IMR-90 (cell line): ENCODE measurements at regions not wholly inside any gene's neighbourhood (a gene's known extent, or its start where the extent isn't known, plus 50 kb on each side); places are given as distances from the start of the nearest gene placed in this dataset.

Source experiments
- ATAC-seq: fragments of 200-7000 bp; cut with Tn5 transposase; 2 replicates; pipeline ENCODE4 v1.9.1; 2020; ENCODE audit warnings: low read depth, mild to moderate bottlenecking, moderate library complexity
- BruUV-seq: library from RNA; stranded (reverse); fragments of 400-500 nt; replicated peaks from 2 replicates; lab custom pipeline; 2021; lab: Mats Ljungman, UMichigan
- CTCF ChIA-PET: fragments of 300-600 bp; formaldehyde crosslinking; extraction: SDS; loops from one replicate; lab custom pipeline; 2021; ENCODE audit warnings: antibody characterized with exemption; lab: Yijun Ruan, JAX
- POLR2A ChIA-PET: fragments of 300-600 bp; sonication (Branson Sonifier 250); formaldehyde crosslinking; loops from one replicate; lab custom pipeline; 2022; ENCODE audit warnings: antibody characterized with exemption; ENCODE audit not compliant: unreplicated experiment; lab: Charles Lee
- DNase-seq: peaks from one replicate; pipeline ENCODE4 v3.0.0; 2013
- H2AFZ ChIP-seq: replicated peaks from 2 replicates; pipeline ENCODE3; 2013; ENCODE audit warnings: low read length, mild to moderate bottlenecking; ENCODE audit not compliant: poor library complexity
- H2AK5ac ChIP-seq: 2 replicates; pipeline ENCODE4 v1.6.1; 2013; ENCODE audit warnings: low read depth, low read length, inconsistent platforms
- H2AK9ac ChIP-seq: replicated peaks from 2 replicates; pipeline ENCODE3; 2013; ENCODE audit warnings: mild to moderate bottlenecking, low read depth, low read length, moderate library complexity; ENCODE audit not compliant: poor library complexity
- H2BK120ac ChIP-seq: 2 replicates; pipeline ENCODE4 v1.6.1; 2013; ENCODE audit warnings: low read depth, low read length, inconsistent platforms
- H2BK15ac ChIP-seq: 3 replicates; pipeline ENCODE4 v1.6.1; 2013; ENCODE audit warnings: low read depth, low read length, inconsistent platforms
- H2BK20ac ChIP-seq: 2 replicates; pipeline ENCODE4 v1.6.1; 2013; ENCODE audit warnings: low read depth, mild to moderate bottlenecking, inconsistent platforms, low read length, moderate library complexity
- H2BK5ac ChIP-seq: 2 replicates; pipeline ENCODE4 v1.6.1; 2013; ENCODE audit warnings: mild to moderate bottlenecking, low read depth, low read length, inconsistent platforms; ENCODE audit not compliant: poor library complexity, severe bottlenecking
- H3K14ac ChIP-seq: replicated peaks from 2 replicates; pipeline ENCODE4 v1.6.1; 2013; ENCODE audit warnings: low read depth, low read length, inconsistent platforms
- H3K18ac ChIP-seq: 2 replicates; pipeline ENCODE4 v1.6.1; 2013; ENCODE audit warnings: low read depth, low read length, control low read depth
- H3K23ac ChIP-seq: 2 replicates; pipeline ENCODE4 v1.6.1; 2013; ENCODE audit warnings: low read depth, low read length, inconsistent platforms
- H3K27ac ChIP-seq: 2 replicates; pipeline ENCODE4 v1.5.1; 2013; ENCODE audit warnings: mild to moderate bottlenecking, control low read depth, low read length; ENCODE audit not compliant: insufficient read depth
- H3K27me3 ChIP-seq: 2 replicates; pipeline ENCODE4 v1.6.1; 2013; ENCODE audit warnings: low read length; ENCODE audit not compliant: control insufficient read depth, insufficient read depth
- H3K36me3 ChIP-seq: 2 replicates; pipeline ENCODE4 v1.6.1; 2013; ENCODE audit warnings: low read length, mixed read lengths; ENCODE audit not compliant: control insufficient read depth, insufficient read depth
- H3K4ac ChIP-seq: 2 replicates; pipeline ENCODE4 v1.6.1; 2013; ENCODE audit warnings: low read depth, low read length, inconsistent platforms
- H3K4me1 ChIP-seq: 2 replicates; pipeline ENCODE4 v1.6.1; 2013; ENCODE audit warnings: low read length, mixed read lengths; ENCODE audit not compliant: control insufficient read depth, insufficient read depth
- H3K4me2 ChIP-seq: 2 replicates; pipeline ENCODE4 v1.6.1; 2013; ENCODE audit warnings: low read depth, mild to moderate bottlenecking, control low read depth, low read length, moderate library complexity
- H3K4me3 ChIP-seq: 2 replicates; pipeline ENCODE4 v1.5.1; 2013; ENCODE audit warnings: low read depth, mild to moderate bottlenecking, control low read depth, low read length, moderate library complexity; ENCODE audit not compliant: insufficient read depth
- H3K56ac ChIP-seq: 2 replicates; pipeline ENCODE4 v1.6.1; 2013; ENCODE audit warnings: low read length, inconsistent platforms; ENCODE audit not compliant: insufficient read depth; ENCODE audit errors: extremely low read depth
- H3K79me1 ChIP-seq, 2 experiments: 2 replicates each; pipeline ENCODE4 v1.6.1; 2013; ENCODE audit warnings: low read length in 2 of 2, inconsistent platforms in 1 of 2, low read depth in 1 of 2
- H3K9ac ChIP-seq: 2 replicates; pipeline ENCODE4 v1.6.1; 2013; ENCODE audit warnings: low read depth, low read length, control low read depth
- H3K9me1 ChIP-seq: 2 replicates; pipeline ENCODE4 v1.6.1; 2013; ENCODE audit warnings: low read length, inconsistent platforms; ENCODE audit not compliant: insufficient read depth
- H3K9me3 ChIP-seq: 2 replicates; pipeline ENCODE4 v1.6.1; 2013; ENCODE audit warnings: low read length; ENCODE audit not compliant: control insufficient read depth, insufficient read depth
- H4K20me1 ChIP-seq: 2 replicates; pipeline ENCODE4 v1.6.1; 2013; ENCODE audit warnings: low read length, inconsistent platforms; ENCODE audit not compliant: insufficient read depth
- H4K5ac ChIP-seq: 2 replicates; pipeline ENCODE4 v1.6.1; 2013; ENCODE audit warnings: mild to moderate bottlenecking, low read depth, low read length, control low read depth
- H4K8ac ChIP-seq, 2 experiments: 2 replicates each; pipeline ENCODE4 v1.6.1; 2013; ENCODE audit warnings: low read depth in 2 of 2, low read length in 2 of 2, control low read depth in 1 of 2, inconsistent platforms in 1 of 2
- H4K91ac ChIP-seq: 2 replicates; pipeline ENCODE4 v1.6.1; 2013; ENCODE audit warnings: low read depth, low read length, inconsistent platforms; ENCODE audit not compliant: insufficient read depth
- BHLHE40 ChIP-seq: fragments of 150-350 bp; IDR thresholded peaks from 2 replicates; pipeline ENCODE4 v1.6.1; 2016; ENCODE audit warnings: mild to moderate bottlenecking, low read depth, low read length
- CEBPB ChIP-seq: IDR thresholded peaks from 2 replicates; pipeline ENCODE4 v1.6.1; 2012; ENCODE audit warnings: low read depth, low read length, improper control_type of control experiment
- CHD1 ChIP-seq: IDR thresholded peaks from 2 replicates; pipeline ENCODE4 v1.6.1; 2012; ENCODE audit warnings: low read depth, low read length, improper control_type of control experiment
- CTCF ChIP-seq: conservative IDR thresholded peaks from 2 replicates; pipeline ENCODE4 v1.5.1; 2012; ENCODE audit warnings: mild to moderate bottlenecking, low read depth, low read length, improper control_type of control experiment
- ELK1 ChIP-seq: fragments of 150-350 bp; IDR thresholded peaks from 2 replicates; pipeline ENCODE4 v1.6.1; 2016; ENCODE audit warnings: low read depth, mild to moderate bottlenecking, low read length, moderate library complexity, borderline replicate concordance
- FOS ChIP-seq: fragments of 150-350 bp; IDR thresholded peaks from 2 replicates; pipeline ENCODE4 v1.6.1; 2016; ENCODE audit warnings: low read depth, low read length
- MAFK ChIP-seq: IDR thresholded peaks from 2 replicates; pipeline ENCODE4 v1.6.1; 2012; ENCODE audit warnings: low read depth, low read length, improper control_type of control experiment
- MAZ ChIP-seq: IDR thresholded peaks from 2 replicates; pipeline ENCODE4 v1.6.1; 2012; ENCODE audit warnings: low read depth, mild to moderate bottlenecking, low read length, improper control_type of control experiment, moderate library complexity, borderline replicate concordance
- MXI1 ChIP-seq: IDR thresholded peaks from 2 replicates; pipeline ENCODE4 v1.6.1; 2012; ENCODE audit warnings: low read depth, mild to moderate bottlenecking, low read length, moderate library complexity, borderline replicate concordance
- NFE2L2 ChIP-seq: fragments of 150-350 bp; IDR thresholded peaks from 2 replicates; pipeline ENCODE4 v1.6.1; 2016; ENCODE audit warnings: low read depth, mild to moderate bottlenecking, low read length
- POLR2A ChIP-seq: IDR thresholded peaks from 2 replicates; pipeline ENCODE4 v1.6.1; 2012; ENCODE audit warnings: mild to moderate bottlenecking, low read depth, low read length
- RAD21 ChIP-seq: IDR thresholded peaks from 2 replicates; pipeline ENCODE4 v1.6.1; 2012; ENCODE audit warnings: low read length, improper control_type of control experiment
- RCOR1 ChIP-seq: IDR thresholded peaks from 2 replicates; pipeline ENCODE4 v1.6.1; 2012; ENCODE audit warnings: mild to moderate bottlenecking, low read length, improper control_type of control experiment; ENCODE audit not compliant: insufficient replicate concordance
- RFX5 ChIP-seq: IDR thresholded peaks from 2 replicates; pipeline ENCODE4 v1.8.0; 2012; ENCODE audit warnings: low read depth, mild to moderate bottlenecking, low read length, moderate library complexity
- SMC3 ChIP-seq: fragments of 150-350 bp; IDR thresholded peaks from 2 replicates; pipeline ENCODE4 v1.6.1; 2016; ENCODE audit warnings: low read depth, mild to moderate bottlenecking, antibody characterized with exemption, low read length, moderate library complexity
- USF2 ChIP-seq: fragments of 150-350 bp; IDR thresholded peaks from 2 replicates; pipeline ENCODE4 v1.6.1; 2017; ENCODE audit warnings: mild to moderate bottlenecking, antibody characterized with exemption, low read length, low read depth
- WGBS, 2 experiments: methylation state at CpG; one replicate each; pipeline versions ENCODE4 v1.1.5 to v1.1.7; 2013; ENCODE audit warnings: missing lambda C conversion rate in 2 of 2; ENCODE audit not compliant: insufficient read length in 1 of 2; ENCODE audit errors: extremely low coverage in 2 of 2; 5-methylcytosine and 5-hydroxymethylcytosine counted together
- dilution Hi-C: fragments of 300-500 bp; cut with HindIII; formaldehyde crosslinking; loops from one replicate; pipeline ENCODE4 v1.14.3; 2018; ENCODE audit warnings: low sequenced_read_pairs; ENCODE audit not compliant: unreplicated experiment
- in situ Hi-C: fragments of 300-500 bp; cut with MboI; formaldehyde crosslinking; loops from 3 replicates; pipeline ENCODE4 v1.14.3; 2019; ENCODE audit warnings: low sequenced_read_pairs, inconsistent platforms, mixed read lengths
- intact Hi-C: fragments of 100-400 bp; cut with micrococcal nuclease; formaldehyde crosslinking; loops from 2 replicates; pipeline ENCODE4 v1.10.0; 2022

GRCh38 chr5:165327631-165328030 is 1822.2 kb downstream of the MAT2B start:
- Histone ChIP-seq H2BK5ac (no peak overlapping the region), H2BK120ac (no peak overlapping the region), H3K36me3 (no peaks in the 10 kb centered on the region), H3K4me3 (no peak overlapping the region), H3K23ac (no peak overlapping the region), H4K20me1 (no peaks in the 10 kb centered on the region), H2BK15ac (no peak overlapping the region), H4K8ac (no peak overlapping the region), H3K27ac (no peak overlapping the region), H3K9me1 (no peaks in the 10 kb centered on the region), H3K4ac (no peak overlapping the region), H2AK5ac (no peak overlapping the region), H3K9ac (no peak overlapping the region), H4K91ac (no peak overlapping the region), H3K14ac (no peak overlapping the region), H3K4me2 (no peak overlapping the region), H2AFZ (no peak overlapping the region), H3K9me3 (no peaks in the 10 kb centered on the region), H2BK20ac (no peak overlapping the region), H3K4me1 (no peaks in the 10 kb centered on the region), H3K79me1 (no peaks in the 10 kb centered on the region), H3K27me3 (no peaks in the 10 kb centered on the region), H2AK9ac (no peak overlapping the region), H3K56ac (no peak overlapping the region), H4K5ac (no peak overlapping the region), H3K18ac (no peak overlapping the region)
- BruUV-seq: no TSS peak
- no peak for TF ChIP-seq ELK1
- no peak for TF ChIP-seq CHD1
- no peak for TF ChIP-seq USF2
- TF ChIP-seq CEBPB: no peak
- no peak for TF ChIP-seq RCOR1
- no peak for TF ChIP-seq MAZ
- TF ChIP-seq MAFK: no peak
- TF ChIP-seq NFE2L2: no peak
- TF ChIP-seq CTCF: no peak
- TF ChIP-seq BHLHE40: no peak
- no peak for TF ChIP-seq SMC3
- TF ChIP-seq RAD21: no peak
- TF ChIP-seq POLR2A: no peak
- TF ChIP-seq FOS: no peak
- no peak for TF ChIP-seq MXI1
- TF ChIP-seq RFX5: no peak
- CTCF ChIA-PET: no interaction called here
- DNase-seq: no peak
- no CpG with 5 or more reads among the region's 2 CpGs for WGBS, 2 experiments
- intact Hi-C loops: no loop called here
- POLR2A ChIA-PET: no interaction called here
- in situ Hi-C loops: no loop called here
- no peak for ATAC-seq
- dilution Hi-C loops: no loop called here
